Cardiac fibroblast (primary cell): ENCODE measurements at regions not wholly inside any gene's neighbourhood (a gene's known extent, or its start where the extent isn't known, plus 50 kb on each side); places are given as distances from the start of the nearest gene placed in this dataset.

ENCODE experiments used
- DNase-seq, 2 donors: peaks; one replicate each; pipeline versions ENCODE4 v3.0.0 to v3.0.0-alpha.2; 2010; ENCODE audit warnings: low read depth in 2 of 2
- H3K4me3 ChIP-seq, 2 donors: replicated peaks in 1 of 2; 1 replicate in 1 of 2; 2 replicates in 1 of 2; pipeline ENCODE4 v1.5.1; 2011; ENCODE audit warnings: low read depth in 2 of 2, low read length in 2 of 2, mild to moderate bottlenecking in 2 of 2, moderate library complexity in 1 of 2
- TF ChIP-seq, protein P1 (sequence below): IDR thresholded peaks from one replicate; pipeline ENCODE4 v1.5.1; 2011; ENCODE audit warnings: low read depth, mild to moderate bottlenecking, low read length, inconsistent platforms

DNA sequence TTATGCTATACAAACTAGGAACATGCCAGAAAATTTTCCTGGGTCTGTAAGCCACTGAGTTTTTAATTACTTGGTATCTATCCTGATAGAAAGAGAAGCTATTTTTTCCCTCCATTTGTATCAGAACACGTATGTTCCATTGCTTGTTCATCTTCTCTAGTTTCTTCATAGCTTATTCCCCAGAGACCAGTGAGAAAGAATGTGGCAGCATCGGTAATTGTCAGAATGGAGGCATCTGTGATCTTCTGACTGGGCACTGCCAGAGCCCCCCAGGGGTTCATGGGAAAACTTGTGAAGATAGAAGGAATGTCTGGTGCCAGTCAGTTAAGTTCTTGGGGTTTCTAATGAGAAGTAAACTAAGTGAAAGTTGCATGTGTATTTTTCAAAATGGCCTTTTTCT lies 720.2 kb upstream of the GOLIM4 start:
- peak in 1 of 2 donors; percentile 21 for DNase-seq
- TF ChIP-seq, protein P1, sequence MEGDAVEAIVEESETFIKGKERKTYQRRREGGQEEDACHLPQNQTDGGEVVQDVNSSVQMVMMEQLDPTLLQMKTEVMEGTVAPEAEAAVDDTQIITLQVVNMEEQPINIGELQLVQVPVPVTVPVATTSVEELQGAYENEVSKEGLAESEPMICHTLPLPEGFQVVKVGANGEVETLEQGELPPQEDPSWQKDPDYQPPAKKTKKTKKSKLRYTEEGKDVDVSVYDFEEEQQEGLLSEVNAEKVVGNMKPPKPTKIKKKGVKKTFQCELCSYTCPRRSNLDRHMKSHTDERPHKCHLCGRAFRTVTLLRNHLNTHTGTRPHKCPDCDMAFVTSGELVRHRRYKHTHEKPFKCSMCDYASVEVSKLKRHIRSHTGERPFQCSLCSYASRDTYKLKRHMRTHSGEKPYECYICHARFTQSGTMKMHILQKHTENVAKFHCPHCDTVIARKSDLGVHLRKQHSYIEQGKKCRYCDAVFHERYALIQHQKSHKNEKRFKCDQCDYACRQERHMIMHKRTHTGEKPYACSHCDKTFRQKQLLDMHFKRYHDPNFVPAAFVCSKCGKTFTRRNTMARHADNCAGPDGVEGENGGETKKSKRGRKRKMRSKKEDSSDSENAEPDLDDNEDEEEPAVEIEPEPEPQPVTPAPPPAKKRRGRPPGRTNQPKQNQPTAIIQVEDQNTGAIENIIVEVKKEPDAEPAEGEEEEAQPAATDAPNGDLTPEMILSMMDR, result no peak

DNA sequence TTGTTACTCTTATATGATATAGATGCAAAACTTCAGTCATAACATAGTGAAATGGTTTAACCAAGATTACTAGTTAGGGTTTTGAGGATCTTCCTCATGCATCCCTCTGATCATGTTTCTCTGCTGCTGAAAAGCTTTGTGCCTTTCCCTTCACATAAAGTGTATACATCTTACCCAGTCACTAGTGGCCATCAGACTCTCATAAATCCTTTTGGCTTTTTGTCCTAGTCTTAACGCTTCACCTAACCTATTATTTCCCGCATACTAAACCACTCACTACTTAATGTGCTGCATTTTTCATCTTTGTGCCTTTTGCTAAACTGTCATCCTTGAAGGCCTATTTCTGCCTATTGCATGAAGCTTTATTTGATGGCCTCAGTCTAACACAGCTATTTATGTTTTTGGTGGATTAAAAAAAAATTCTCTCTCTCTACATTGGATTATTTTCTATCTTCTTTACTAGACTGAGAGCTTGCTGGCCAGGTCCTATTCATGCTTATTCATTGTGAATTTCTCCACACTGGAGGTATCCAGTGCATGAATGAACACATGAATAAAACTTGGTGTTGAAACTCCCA lies 717.6 kb upstream of the GOLIM4 start:
- TF ChIP-seq, protein P1, result no peak
- DNase-seq, result no peak
- no peak overlapping the region for H3K4me3 ChIP-seq

More for the DNA sequence above, 720.2 kb upstream of the GOLIM4 start:
- no peak overlapping the region for H3K4me3 ChIP-seq

DNA sequence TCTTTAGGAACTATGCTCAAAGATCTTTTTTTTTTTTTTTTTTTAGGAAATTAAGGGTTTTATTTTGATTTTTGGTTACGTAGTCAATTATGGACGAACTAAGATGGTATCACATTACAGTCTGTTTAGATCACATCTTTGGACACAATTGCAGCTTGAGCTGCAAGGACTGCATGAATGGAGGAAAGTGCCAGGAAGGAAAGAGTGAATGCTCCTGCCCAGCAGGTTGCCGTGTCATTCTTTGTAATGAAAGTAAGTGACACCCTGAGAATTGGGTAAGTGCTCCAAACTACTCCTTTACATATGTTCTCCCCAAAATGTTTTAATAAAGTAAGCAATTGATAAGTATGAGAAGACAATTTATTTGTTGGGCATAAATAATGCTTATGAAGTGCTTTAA lies 716.5 kb upstream of the GOLIM4 start:
- TF ChIP-seq, protein P1, result no peak
- H3K4me3 ChIP-seq, result no peak overlapping the region
- no peak for DNase-seq

DNA sequence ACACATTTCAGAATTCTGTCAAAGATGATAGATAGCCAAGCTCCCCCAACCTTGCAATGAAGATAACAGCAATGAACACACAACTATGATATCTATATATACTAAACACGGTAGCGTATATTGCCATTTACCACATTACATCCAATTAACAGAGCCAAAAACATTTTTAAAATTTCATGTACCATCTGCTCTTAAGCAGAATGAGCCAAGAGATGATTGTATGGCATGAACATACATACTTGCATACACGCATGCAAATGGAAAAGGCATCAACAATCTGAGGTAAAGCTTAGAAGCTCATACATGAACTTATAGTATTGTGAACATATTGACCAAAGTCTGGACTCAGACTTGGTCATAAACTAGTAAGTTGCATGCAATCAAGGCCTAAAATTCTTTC lies 712.9 kb upstream of the GOLIM4 start:
- TF ChIP-seq, protein P1, result no peak

DNA sequence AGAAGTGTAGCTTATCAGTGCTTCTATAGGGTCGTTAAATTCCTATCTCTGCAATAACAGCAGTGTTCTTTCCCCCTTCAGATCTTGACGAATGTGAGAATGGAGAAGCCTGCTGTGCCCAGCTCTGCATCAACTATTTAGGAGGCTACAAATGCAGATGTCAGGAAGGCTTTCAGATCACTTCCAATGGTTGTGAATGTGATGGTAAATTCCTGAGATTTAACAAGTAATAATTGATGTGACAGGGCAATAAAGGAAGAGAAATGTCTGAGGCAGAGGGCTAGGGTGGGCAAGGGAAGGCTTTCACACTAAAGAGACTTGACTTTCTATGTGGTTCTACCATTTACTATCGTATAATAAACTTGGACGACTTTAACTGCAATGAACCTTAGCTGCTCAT lies 711.7 kb upstream of the GOLIM4 start:
- H3K4me3 ChIP-seq, result no peak overlapping the region
- TF ChIP-seq, protein P1, result no peak
- DNase-seq, result no peak

More for the DNA sequence above, 712.9 kb upstream of the GOLIM4 start:
- H3K4me3 ChIP-seq, result no peak overlapping the region
- no peak for DNase-seq

DNA sequence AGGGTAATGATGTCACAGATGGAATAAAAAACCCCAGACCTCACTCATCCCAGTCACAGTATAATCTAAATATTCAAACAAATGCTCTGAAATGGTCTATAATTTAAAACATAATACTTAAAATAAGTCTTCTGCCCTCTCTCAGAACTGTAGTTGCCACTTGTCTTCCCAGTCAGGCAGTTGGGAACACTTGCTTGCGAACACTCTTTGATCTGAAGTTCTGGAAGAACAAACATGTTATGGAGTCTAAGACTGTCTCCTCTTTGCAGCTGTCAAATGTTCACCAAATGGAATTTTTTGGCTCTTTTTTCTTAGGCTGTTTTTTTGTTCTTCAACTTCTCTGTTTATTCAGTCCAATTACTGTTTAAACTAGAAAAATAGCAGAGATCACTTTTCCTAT lies 711.1 kb upstream of the GOLIM4 start:
- TF ChIP-seq, protein P1, result no peak
- no peak for DNase-seq

DNA sequence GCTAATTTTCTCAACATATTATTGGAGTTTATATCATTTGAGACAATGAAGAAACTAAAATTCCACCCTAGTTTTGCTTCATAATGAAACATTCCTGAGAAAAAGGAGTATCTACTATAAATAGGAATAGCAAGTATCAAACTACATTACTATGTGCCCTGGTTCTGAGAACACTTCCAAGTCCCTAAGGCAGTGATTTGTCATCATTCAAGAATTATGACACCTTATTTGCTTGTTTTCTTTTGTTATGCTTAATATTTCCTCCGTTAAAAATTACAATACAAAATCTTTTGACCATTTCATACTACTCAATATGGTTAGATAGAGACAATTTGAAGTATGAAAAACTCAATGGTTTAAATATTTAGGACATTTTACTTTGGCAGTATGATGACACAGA lies 707.8 kb upstream of the GOLIM4 start:
- no peak overlapping the region for H3K4me3 ChIP-seq
- peak in 1 of 2 donors; percentile 56 for DNase-seq
- TF ChIP-seq, protein P1, result no peak

More for the DNA sequence above, 711.1 kb upstream of the GOLIM4 start:
- H3K4me3 ChIP-seq, result no peak overlapping the region
